Dedifferentiated amniotic fluid mesenchymal stem cell (primary cell): ENCODE measurements at regions not wholly inside any gene's neighbourhood (a gene's known extent, or its start where the extent isn't known, plus 50 kb on each side); places are given as distances from the start of the nearest gene placed in this dataset.

Experiments used
- DNase-seq: peaks from one replicate; pipeline ENCODE4 v3.0.0-alpha.2; 2016; ENCODE audit errors: extremely low spot score

DNA sequence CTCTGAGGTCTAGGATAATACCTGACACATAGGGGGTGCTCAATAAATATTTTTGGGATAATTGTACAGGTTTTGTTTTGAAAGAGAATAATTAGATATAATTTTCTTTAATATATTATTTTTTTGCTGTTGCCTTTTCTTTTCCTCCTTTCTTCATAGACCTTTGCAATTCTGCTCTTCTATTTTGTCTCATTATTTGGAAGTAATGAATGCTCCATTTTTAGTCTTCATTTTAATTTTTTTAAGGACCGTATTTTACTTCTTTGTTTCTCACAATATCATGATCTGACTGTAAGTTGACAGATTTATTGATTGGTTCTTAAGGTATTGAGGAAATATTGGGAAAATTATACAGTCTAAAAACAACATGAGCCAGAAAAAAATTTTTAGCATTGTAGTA lies 150.5 kb upstream of the TMC3 start:
- DNase-seq = no peak

DNA sequence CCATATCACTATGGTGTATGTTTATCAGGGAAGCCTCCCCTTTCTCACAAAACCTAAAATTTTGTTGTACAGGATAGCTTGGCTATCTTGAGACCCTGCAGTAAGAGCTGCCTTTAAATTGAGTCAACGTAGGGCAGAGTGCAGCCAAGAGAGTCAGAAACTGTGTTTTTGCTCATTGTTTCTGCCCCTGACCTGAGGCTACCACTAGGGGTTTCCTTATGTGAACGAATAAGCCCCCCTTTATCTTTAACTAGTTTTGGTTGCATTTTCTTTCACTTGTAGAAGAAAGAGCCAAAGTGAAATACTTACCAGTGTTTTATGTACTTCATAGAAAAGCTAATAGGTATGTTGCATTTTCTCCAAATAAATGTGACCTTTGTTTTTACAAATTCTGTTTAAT lies 149.9 kb upstream of the TMC3 start:
- DNase-seq = no peak

DNA sequence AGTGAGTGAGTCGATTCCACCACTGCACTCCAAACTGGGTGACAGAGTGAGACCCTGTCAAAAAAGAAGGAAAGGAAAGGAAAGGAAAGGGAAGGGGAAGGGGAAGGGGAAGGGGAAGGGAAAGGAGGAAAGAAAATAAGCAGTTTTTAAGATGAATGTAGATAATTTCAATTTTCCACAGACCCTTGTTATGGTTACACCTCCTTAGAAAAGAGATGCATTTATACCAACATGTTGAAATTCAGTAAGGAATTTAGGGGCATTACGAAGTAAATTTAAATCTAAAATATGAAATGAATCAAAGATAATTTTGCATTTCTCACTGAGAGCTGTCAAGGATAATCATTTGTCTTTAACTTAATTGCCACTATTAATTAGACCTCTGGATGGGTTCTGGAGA lies 146.5 kb upstream of the TMC3 start:
- no peak for DNase-seq

DNA sequence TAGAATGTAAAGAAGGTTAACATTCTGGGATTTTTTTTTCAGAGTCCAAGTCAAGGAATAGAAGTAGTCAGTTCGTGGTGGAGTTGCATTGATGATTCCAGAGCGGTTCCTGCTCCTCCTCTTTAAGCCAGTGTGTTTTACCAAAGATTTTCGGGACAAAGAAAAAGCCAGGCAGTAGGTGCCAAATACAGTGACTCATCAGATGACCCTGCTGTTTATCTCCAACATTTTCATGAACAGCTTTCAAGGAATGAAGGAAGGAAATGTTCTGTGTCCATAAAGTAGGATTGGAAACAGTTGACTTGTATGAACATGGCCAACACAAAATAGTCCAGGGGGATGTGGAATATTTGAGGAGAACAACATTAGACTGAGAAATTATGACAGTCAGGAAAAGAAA lies 142.4 kb upstream of the TMC3 start:
- DNase-seq = no peak

DNA sequence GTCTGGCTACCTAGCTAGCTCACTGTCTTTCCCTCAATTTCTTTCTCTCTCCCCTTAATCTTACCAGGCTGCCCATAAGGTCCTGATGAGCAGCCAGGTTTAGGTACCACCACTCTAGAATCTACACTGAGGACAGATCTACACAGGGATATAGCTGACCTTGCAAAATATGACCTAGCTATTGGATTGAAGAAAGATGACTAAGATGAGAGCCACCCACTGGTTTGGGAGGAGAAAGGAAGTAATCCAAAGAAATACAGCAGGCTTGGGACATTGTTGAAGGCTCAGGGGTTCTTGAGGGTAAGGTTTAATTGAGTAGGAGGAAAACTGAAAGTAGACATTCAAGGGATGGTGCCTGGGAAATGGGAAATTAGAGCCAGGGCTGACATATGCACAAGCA lies 142.0 kb upstream of the TMC3 start:
- DNase-seq = no peak

DNA sequence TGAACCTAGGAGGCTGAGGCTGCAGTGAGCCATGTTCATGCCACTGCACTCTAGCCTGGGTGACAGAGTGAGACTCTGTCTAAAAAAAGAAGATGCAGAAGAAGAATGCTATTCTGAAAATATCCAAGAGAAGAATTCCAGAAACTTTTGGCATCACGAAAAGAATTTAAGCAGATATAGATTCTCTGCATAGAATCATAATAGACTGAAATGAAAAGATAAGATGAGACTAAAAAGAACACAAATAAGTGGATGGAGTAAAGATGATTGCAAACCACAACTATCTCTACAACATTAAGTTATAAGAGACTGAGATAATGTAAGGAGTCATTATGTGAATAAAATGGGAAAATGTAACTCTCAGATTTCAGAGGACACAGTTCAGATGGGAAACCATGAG lies 140.7 kb upstream of the TMC3 start:
- DNase-seq = no peak

DNA sequence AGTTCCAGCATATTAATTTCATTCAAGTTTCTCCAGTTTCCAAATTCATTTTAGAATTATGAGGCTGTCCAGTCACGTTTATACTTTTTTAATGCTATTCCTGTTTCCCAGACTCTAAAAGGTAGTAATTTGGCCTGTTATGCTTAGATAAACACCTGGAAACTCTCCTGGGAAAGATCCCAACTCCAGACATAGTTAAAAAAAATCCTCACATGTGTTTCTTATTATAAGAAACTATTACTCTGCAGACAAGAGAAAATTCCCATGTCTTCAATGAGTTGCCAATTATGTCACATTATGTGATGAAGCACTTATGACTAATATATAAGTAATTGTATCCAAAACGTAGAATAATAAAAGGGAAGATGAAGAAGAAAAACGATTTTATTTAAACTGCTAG lies 137.1 kb upstream of the TMC3 start:
- no peak for DNase-seq

DNA sequence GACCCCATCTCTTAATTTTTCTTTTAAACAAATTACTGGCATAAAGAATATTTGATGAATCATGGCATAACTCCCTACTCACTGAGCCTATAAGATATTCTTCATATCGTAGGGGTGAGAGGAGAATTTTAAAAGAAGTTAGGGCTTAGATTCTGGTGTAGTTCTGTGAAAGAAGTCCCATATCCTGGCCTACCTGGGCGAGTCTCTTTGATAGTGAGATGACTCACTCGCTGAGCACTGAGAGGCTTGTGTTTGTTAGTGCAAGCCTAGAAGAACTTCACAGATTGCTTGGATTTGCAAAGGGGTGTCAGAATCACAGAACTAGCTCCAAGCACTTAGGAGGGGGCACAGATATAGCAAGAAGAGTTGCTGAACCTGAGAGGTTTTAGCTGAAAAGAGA lies 133.8 kb upstream of the TMC3 start:
- no peak for DNase-seq

DNA sequence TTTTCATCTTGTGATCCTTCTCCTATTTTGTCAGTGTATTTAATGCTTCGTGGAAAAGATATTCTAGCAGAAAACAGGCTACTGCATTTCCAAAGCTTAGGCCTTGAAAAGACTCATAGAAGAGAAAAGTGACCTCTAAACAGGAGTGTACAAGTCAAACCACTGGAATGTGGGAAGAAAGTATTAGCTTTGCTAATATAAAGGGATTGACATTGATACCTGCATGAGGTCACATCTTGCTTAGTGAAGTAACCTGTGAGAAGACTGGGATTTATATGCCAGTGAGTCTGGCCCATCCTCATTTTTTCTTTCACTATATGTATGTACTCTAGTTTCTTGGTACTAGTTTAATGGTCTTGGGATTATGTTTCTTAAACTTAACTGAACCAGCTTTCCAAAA lies 132.9 kb upstream of the TMC3 start:
- DNase-seq = no peak

DNA sequence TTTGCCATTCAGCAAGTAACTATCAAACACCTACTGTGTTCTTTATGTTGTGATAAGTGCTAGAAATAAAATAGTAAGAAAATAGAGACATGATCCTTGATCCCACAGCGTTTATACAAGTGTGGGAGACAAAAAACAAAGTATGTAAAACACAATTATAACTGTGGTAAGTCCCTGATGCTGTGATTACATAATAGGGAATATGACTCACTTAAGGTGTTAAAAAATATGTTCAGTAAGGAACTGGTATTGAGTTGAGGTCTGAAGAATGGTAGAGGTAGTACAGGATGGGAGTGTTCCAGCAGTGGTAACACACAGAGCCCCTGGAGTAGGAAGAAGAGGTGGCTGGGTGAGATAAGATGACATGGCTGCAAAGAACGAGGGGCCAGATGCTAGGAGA lies 132.1 kb upstream of the TMC3 start:
- DNase-seq = no peak

DNA sequence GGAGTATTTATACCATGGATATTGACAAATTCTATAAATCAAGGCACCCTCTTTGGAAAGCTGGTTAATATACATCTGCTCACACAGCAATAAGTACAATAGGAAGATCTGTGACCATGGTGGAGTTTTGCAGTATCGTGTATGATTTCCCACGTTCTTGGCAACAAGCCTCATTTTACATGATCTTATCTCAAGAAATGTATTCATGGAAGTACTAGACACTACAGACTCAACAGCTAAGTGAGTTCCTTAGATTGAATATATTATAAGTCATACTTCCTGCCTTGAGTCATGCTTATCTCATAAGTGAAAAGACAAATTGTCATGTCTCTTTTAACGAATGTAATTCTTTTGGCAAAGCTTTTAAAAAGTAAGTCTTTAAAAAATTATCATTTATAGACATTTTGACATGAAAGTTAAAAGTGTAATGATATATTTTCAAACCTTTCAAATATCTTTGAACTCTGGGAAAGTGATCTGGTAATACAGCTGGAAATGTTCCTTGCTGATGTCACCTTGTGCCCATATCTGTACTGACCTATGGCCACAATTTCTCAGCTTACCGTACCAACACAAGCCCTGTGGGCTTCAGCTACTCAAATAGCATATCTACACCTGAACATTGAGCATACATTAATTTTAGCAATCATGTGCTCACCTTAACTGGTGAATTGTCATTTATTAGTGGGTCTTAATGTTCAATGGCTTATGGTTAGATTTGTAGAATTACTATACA lies 130.3 kb upstream of the TMC3 start:
- no peak for DNase-seq

DNA sequence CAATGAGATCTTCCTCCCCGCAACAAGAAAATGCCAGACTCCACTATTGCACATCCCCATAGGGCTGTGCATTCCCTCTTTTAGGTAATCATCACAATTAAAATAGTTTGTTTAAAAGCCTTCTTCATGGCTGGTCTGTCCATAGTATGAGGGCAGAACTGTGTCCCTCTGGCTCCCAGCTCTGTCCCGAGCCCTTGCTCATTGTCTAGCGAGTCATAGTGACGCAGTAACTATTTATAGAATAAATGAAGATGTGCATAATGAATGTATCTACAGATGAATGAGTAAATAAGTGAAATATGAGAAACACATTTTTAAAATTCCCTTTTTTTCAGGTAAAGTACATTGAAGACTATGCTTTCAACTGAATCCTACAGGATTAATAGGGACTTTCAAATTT lies 128.4 kb upstream of the TMC3 start:
- no peak for DNase-seq

DNA sequence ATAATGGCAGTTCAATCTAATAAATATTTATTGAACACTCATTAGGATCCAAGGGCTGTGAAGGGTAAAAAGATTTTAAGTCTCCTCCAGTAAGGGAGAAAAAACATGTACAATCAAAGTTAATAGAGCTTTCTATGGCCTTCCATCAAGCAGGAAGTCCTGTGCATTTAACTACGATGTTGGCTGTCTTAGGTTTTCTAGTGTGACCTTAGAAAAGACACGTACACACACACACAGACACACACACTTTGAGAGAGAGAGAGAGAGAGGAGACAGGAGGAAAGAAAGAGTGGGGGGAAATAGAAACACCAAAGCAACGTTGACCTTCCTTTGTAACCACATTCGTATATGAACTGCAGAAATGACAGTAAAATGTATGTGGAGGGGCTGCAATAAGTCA lies 126.1 kb upstream of the TMC3 start:
- no peak for DNase-seq

DNA sequence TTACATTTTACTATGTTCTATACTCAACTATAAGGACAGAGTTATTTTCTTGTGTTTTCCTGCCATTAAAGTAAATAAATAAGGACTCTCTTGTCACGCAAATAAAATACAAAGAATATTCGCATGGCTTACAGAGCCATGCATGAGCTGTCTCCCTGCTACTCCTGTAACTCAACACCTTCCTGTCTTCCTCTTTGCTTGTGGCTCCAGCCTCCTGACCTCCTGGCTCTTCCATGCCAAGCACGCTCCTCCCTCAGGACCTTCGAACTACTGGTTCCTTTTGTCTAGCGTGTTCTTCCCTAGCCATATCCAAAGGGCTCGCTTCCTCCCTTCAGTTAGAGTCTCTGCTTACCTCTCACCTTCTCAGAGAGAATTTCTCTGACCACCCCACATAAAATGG lies 124.3 kb upstream of the TMC3 start:
- DNase-seq = no peak

DNA sequence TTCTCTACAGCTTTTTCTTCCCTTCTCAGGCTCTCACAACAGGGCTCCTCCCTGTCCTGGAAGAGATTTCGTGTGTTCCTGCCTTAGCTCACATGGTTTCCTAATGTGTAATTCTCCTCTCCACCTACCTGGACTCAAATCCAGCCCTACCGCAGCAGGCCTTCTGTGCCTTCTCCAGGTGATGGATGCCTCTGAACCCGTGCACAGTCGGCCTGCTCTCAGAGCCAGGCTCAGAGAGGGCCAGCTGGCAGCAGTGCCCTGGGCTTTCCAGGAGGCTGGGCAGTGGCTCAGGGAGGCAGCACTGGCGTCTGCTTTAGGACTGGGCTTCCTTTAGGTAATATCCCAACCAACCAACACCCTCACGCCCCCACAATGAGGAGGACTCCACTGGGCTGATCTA lies 123.2 kb upstream of the TMC3 start:
- DNase-seq = no peak

DNA sequence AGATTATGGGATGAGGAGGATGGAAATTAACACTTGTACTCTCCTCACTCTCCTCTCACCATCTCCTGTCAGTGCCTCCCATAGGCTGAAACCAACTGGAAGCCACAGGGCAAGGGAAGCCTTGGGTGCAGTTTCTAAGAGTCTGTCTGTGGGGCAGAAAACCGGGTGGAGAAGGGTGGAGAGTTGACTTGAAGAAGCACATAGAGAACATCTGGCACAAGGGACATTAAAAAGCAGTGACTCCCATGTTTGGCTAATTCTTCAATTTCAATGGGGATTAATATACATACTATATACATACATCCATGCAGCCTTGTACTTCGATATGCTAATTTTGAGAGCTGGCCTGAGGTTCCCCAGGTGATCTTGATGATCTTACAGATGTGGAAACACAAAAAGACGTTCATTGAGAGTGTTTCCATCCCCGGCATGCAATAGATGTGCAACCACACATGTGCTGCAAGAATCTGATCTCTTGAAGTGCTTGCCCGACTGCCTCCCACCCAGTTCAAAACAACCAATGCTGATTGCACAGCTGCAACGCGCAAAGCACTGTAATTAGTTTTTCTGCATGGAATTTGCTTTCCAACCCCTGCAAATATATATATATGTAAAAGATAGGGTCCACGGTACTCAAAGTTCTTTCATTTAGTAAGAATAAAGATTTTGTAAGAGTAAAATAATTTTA lies 121.9 kb upstream of the TMC3 start:
- DNase-seq = no peak

DNA sequence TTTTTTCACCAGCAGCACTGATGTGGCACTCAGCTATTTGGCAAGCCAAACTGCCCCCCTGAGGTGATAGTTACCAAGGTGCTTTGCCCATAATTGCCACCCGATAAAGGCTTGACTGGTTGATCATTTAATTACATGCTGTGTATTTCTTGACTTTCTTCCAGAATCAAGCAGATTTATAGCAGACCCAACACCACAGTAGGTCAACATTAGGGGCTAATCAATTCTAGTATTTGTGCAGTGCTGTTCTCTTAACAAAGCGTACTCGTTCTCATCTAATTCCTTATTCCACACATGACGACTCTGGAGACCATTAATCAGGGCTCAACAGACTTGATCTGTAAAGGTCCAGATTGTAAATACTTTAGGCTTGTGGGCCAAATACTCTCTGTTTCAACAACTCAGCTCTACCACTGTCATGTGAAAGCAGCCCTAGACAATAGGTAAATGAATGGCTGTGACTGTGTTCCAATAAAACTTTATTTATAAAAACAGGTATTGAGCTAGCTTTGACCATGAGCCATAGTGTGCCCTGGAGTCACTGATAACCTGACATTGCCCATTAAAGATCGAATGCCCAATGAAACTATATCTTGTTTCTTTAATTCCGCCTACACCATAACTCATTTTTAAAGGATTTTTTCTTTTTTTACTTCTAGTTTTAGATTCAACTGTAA lies 119.1 kb upstream of the TMC3 start:
- no peak for DNase-seq

DNA sequence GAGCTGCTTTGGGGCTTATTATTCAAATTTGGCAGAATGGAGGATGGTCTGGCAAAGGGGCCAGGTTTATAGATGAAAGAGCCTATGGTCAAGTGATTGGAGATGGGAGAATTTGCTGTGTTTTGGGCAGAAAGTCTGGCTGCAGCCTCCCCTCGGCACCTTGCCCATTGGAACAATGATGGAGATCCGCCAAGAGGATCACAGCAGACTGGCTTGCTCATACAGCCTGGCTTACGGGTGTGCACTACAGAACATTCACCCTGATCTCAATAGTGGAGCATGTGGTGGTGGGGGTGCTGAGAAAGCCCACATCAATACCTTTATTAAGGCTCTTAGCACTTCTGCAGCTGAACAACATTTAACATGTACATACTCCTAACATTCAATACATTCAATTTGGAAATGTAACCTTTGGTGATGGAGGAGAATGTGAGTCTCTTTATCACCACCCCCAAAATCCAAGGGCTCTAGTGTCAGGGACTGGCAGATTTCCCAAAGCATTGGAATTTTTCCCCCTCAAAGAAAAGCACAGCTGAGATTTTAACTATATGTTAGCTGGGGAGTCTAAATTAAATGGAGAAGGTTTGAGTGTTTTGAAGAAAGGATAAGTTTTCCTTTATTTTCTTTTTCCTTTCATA lies 118.4 kb upstream of the TMC3 start:
- no peak for DNase-seq

DNA sequence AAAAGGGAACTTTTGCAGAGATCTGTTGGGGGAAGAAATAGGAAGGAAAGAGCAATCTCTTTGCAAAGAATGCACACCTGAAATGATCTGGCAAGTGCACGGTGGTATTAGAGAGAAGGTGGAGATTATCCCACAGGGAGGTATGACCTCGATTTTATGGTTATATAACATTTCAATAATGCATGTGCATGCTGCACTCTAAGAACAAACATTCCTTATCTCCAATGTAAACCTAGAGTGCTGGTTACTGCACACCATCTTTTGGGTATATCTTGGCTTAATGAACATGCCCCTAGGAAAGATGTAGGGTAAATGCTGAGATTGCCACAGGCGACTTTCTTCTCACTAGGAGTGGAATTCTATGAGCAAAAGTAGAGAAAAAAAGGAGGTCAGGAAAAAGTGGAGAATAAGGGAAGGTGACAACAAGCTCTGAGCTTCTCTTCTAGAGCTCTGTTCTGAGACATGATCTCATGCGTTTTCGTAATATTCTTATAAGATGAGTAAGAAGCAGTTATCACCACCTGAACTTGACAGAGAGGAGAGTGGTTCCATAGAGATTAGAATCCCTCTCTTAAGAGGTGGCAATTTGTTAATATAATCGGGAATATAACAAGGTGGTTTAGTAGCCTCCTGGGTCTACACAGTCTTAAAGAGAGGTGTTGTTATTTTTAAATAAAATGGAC lies 117.5 kb upstream of the TMC3 start:
- no peak for DNase-seq

DNA sequence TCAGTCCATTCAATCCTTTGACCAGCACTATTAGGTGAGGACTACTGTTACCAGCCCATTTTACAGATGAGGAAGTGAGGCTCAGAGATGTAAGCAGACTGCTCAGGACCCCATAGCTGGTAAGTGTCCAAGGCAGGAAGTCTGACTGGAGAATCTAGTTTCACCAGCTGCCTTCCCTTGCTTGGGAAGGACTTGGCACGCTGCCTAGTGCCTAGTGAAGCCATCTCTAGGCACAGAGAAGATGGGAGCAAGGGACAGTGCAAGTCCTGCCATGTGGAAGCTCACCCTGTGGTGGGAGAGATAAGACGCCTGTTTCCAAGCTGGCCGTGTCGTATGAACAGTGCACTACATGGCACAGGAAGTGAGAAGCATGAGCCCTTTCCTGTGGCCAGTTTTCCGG lies 111.8 kb upstream of the TMC3 start:
- DNase-seq = no peak

DNA sequence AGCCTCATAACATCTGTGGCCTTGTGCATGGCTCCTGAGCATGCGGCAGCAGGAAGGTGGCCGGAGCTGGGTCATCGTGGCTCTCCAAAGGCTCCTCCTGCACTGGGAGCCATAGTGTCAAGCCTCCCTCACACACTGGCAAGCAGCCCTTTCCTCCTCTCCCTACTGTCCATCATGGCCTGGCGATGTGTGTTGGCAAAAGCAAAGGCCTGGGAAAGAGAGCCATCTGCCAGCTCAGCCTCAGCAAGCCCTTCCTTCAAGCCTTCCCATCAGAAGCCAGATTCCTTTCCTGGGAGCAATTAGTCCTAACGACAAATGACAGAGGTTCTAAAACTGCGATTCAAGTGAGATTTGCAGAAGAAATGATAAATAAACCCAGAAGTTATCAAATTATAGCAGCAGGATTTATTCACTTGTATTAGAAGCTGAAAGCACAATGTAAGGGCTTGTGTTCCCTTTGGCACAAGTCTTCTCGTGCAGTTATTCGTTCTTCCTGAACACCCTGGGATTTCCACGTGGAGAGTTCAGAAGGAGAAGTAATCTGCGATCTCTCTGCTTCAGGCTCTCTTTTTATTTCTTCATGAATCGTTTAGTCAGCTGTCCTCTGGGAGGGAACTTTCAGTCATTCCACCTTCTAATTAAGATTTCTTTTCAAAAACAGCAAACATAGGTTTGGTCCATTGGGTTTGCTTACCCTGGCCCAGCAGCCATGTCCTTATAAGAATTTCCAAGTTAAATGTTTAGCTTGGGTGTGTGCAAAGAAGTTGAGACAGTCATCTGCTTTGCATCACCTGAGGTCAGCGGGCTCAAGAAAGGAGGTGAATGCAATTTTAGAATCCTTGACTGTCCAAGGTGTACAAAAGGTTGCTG lies 110.3 kb upstream of the TMC3 start:
- DNase-seq = no peak
